GM19240 (cell line): ENCODE measurements at regions not wholly inside any gene's neighbourhood (a gene's known extent, or its start where the extent isn't known, plus 50 kb on each side); places are given as distances from the start of the nearest gene placed in this dataset.

Experiments
- DNase-seq: peaks from one replicate; pipeline ENCODE4 v3.0.0; 2011; ENCODE audit warnings: low spot score; ENCODE audit not compliant: insufficient read length

DNA sequence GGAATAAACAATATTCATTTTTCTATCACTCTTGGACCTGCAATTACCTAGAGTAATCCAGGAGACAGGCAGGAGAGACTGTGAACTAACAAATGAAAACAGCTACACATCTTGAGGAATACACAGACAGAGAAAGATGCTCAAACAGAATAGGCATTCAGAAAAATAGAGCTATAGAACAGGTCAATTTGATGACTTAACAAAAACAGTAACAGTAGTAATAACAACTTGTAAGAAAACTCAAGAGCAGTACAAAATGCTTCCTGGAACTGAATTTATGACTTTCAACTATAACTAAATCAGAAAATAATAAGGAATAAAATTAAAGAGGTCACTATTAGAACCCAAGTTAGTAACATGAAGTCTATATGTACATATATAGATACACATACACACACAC, 579.3 kb downstream of the TLR4 start:
- no peak for DNase-seq

DNA sequence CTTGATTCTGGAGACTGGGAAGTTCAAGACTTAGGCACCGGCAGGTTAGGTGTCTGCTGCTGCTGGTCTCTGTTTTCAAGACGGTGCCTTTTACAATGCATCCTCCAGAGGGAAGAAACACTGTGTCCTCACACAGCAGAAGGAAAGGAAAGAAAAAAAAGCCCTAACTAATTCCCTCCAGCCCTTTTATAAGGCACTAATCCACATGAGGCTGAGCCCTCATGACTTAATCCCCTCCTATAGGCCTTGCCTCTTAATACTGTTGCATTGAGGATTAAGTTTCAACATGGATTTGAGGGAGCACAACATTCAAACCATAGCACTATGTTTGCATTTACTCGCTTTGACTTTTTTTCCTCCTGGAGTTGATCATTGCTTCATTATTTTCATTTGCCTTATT, 585.9 kb downstream of the TLR4 start:
- no peak for DNase-seq

DNA sequence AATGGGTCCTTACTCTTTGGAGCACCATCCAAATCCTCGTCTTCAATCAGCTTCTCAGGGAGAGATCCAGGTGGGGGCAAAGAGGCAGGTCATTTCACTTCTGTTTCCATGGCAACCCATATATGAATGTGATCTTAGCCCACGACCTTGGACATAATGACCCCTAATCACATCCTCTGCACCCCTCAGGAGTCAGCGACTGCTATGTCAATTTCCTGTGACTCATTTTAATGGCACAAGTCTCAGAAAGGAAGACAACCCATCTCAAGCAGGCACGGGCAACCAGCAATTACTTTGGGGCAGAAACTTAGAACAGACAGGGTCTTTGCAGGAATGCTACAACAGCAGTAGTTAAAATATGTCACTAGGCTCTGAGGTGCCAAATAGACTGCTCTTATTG, 591.2 kb downstream of the TLR4 start:
- DNase-seq: no peak

DNA sequence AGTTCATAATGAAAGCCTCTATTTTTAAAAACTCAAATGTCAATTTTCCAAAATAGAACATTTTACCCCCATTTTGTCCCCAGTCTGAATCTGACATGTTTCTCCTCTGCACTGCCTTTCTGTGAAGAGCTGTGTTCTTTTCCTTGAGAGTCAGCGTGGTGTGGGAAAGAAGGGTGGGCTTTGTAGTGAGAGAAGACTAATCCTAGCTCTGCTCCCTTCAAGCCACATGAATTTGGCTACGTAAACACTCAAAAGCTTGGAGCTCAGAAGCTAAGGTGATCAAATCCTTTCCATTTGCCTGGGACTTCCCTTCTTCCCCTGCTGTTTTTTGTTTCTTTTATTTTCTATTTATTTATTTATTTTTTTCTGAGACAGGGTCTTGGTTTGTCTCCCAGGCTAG, 598.5 kb downstream of the TLR4 start:
- no peak for DNase-seq

DNA sequence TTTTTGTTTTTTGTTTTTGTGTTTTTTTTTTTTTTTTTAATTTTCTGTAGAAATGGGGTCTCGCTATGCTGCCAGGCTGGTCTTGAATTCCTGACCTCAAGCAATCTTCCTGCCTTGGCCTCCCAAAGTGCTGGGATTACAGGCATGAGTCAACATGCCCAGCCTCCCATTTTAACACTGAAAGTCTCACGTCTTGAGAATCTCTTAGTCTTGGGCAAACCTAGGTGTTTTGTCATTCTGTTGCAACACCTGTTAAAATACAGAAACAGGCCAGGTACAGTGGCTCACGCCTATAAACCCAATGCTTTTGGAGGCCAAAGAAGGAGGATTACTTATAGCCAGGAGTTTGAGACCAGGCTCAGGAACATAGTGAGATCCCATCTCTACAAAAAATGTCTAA, 599.0 kb downstream of the TLR4 start:
- DNase-seq: no peak

- no peak for DNase-seq
These were observed 601.1 kb downstream of the TLR4 start for GRCh38 chr9:118305331-118305730.

- no peak for DNase-seq
These were observed 602.6 kb downstream of the TLR4 start for GRCh38 chr9:118306801-118307200.

DNA sequence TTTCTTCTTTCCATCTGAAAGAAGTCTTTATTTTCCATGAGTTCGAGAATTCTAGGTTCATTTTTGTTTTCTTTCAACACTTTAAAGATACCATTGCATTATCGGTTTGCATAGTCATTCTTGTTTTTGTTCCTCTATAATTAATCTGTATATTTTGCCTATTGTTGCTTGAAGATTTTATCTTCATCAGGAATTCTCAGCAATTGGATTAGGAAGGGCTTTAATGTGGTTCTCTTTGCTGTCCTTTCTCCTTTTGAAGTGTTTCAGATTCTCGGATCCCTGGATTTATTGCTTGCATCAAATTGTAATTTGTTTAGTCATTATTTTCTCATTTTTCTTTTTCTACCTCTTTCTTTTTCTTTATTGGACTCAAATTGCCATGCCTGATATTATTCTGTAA, 609.8 kb downstream of the TLR4 start:
- no peak for DNase-seq

DNA sequence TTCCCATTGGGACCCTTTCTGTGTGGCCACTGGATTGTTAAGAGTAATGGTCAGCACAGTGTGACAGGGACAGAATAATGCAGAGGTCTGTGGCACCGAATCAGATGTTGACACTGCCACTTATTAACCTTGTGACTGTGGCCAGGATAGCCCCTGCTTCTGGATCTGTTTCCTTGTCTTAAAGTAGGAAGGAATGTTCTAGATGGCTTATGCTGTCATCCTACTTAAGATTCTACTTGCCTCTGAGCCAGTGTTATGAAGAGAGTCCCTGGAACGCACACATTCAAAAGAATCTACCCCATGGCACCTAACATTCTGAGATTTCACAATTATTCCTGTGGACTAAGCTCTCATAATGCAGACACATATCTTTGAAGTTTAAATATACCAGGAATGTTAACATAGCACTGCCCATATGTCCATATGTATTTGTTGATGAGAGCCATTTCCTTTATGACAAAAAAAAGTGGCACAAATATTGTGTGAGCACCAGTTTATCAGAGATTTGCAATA, 612.7 kb downstream of the TLR4 start:
- no peak for DNase-seq

DNA sequence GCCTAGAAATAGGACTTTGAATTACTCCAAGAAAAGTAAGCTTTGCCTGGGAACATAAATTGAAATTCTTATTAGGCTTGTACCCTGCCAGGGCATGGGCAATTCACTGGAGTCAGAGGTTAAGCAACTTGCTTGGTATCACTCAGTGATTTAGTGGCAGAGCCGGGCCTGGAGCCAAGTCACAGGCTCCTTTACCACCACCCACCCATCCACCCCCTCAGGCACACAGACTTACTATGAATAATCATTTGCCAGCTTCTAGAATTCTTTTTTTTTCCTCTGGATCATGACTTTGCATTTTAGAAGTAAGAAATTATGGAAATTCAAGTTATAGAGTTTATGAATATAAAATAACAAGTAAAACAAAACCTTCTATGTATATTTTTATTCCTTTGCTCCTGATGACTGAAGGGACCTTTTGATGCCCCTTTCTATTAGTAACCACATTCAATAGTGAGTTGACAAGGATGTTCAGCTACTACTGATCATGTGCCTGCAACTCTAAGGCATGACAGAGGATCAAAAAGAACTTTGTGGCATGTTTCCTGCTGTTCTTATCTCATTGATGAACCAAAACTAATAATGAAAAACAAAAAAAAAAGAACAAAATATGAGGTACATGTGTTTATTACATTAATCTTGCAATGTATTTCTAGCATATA, 614.7 kb downstream of the TLR4 start:
- DNase-seq: no peak

GRCh38 chr9:118321788-118322187, 617.6 kb downstream of the TLR4 start:
- DNase-seq: no peak

DNA sequence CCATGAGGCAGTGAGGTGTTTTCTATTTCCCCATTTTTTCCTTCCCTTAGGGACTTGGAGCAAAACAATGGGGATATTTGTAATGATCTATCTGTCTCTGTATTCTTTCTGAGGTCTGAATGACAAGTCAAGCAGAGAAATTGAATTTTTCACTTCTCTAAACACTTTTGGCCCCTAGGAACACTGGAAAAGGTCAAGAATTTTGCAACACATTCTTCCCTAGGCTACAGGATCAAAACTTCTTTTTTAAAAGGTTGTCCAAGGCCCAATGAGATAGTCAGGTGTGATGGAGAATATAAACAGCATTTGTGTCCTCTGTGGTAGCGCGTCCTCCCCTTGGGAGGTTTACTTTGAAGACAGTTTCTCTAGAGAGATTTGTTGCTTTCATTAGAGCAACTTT, 620.5 kb downstream of the TLR4 start:
- DNase-seq: no peak

GRCh38 chr9:118325757-118326156, 621.6 kb downstream of the TLR4 start:
- DNase-seq: no peak

- DNase-seq: no peak
These were observed 622.1 kb downstream of the TLR4 start for GRCh38 chr9:118326326-118326725.

DNA sequence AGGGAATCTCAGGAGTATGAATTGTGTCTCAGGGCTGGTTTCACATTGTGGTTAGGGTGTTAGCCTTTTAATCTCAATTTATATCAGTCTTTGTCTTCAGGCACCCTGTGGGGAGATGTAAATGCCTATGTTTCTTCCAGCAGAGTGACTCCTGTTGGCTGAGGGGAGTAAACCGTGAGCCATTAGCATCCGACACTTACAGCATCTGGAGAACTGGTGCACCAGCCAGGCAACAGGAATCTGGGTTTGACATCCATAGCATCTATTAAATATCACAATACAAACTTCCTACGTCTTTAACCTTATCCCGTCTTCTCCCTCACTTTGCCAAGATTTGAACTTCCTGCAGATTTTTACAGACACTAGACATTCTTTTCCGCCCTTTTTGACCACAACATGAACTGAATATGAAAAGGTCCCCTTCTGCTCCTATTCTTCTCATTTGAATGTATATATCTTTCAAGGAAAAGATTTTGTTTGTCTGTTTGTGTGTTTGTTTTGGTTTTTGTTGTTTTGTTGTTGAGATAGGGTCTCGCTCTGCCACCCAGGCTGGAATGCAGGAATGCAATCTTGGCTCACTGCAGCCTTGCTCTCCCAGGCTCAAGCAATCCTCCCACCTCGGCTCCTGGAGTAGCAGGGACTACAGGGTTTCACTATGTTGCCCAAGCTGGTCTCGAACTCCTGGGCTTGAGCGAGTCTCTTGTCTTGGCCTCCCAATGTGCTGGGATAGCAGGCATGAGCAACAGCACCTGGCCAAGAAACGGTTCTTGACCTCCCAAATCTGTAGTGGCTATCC, 626.2 kb downstream of the TLR4 start:
- DNase-seq: no peak

DNA sequence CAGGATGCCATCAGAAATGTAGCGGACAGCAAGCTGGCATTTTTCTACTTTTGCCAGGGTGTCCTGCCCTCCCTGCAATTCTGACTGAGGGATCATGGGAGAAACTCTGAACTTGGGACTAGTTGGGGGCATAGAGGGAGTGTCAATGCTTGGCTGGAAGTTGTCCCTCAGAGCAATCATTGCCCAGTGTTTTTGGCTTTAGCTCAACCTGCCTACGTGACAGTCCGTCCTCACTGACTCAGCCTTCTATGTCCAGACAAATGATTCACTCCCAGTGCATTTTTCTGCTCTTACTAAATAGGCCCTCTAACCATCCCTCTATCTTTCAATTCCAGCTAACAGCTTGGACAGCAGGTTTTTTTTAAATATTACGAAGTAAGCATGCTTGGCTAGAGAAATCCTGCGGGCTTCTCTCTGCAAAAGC, 627.4 kb downstream of the TLR4 start:
- DNase-seq: no peak

- no peak for DNase-seq
These were observed 632.2 kb downstream of the TLR4 start for GRCh38 chr9:118336250-118336942.

GRCh38 chr9:118336943-118337330, 632.7 kb downstream of the TLR4 start:
- no peak for DNase-seq

DNA sequence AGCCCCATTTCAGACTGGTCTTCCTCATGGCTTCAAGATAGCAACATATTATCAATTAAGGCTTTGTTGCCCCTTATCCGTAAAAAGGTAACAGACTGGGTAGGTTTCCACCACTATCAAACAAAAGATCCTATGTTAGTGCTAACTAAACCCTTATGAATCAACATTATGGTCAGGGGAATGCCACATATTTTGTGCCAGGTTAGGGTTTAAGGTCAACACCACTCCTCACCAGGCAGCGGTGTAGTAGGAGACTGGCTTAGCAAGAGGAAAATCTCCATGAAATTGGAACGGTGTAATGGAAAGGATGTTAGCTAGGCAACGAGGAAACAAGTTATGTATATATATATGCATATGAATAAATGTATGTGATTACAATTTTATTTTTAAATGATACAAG, 655.8 kb downstream of the TLR4 start:
- no peak for DNase-seq

DNA sequence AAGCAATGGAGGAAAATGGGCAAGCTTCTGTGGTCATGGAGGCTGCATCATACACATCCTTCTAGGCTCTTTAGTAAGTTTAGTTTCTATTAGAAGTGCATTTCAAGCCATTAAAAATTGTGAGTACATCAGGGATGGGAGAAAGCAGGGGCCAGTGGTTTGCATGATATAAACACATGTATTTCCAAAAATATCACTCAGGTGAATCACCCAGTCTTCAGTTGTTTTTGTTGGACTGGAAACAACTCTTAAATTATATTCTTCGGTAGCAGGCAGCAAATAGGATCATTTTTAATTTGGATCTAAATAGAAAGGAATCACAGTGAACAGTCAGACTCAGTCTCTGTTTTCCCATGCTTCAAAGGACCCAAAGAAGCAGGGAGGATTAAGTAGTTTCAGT, 657.9 kb downstream of the TLR4 start:
- no peak for DNase-seq

DNA sequence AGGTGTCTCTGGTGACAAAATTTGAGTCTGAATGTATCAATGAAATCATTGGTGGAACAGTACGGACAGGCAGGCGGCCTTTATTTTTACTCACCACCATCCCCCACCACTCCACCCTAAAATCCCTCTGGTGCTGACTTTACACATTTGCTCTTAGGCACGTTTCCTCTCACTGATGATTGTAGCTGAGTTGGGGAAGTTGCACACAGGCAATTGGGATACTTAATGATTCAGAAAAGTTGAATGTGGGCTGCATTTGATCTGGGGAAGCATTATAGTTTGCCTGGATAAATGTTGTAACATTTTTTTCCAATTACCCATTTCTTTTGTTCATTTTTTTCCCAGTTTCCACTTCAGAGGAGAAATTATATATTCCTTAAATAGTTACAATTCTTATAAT, 658.4 kb downstream of the TLR4 start:
- no peak for DNase-seq
